ENCODE measurements at regions not wholly inside any gene's neighbourhood (a gene's known extent, or its start where the extent isn't known, plus 50 kb on each side); places are given as distances from the start of the nearest gene placed in this dataset.

- no peaks in the 10 kb centered on the region for H3K36me3 ChIP-seq (replicated peaks; ENCODE audit: control insufficient read depth, insufficient read depth, low read length)
- peak; percentile 49 for DNase-seq
- H3K27me3 ChIP-seq (ENCODE audit: control insufficient read depth, insufficient read depth, low read length), result no peaks in the 10 kb centered on the region
- H3K4me3 ChIP-seq (ENCODE audit: insufficient read depth, low read depth, low read length), result no peak overlapping the region
These were observed 508.8 kb downstream of the MN1 start for GRCh38 chr22:27292542-27293299.

GRCh38 chr22:27293721-27294445 lies 507.7 kb downstream of the MN1 start:
- Histone ChIP-seq H3K4me3 (ENCODE audit: insufficient read depth, low read depth, low read length) (no peak overlapping the region), H3K36me3 (replicated peaks; ENCODE audit: control insufficient read depth, insufficient read depth, low read length) (no peaks in the 10 kb centered on the region), H3K27me3 (ENCODE audit: control insufficient read depth, insufficient read depth, low read length) (peaks cover 2% of the 10 kb centered on the region)
- no peak for DNase-seq

GRCh38 chr22:27295040-27295439 lies 506.5 kb downstream of the MN1 start:
- Histone ChIP-seq H3K36me3 (replicated peaks; ENCODE audit: control insufficient read depth, insufficient read depth, low read length) (no peaks in the 10 kb centered on the region), H3K4me3 (ENCODE audit: insufficient read depth, low read depth, low read length) (no peak overlapping the region), H3K27me3 (ENCODE audit: control insufficient read depth, insufficient read depth, low read length) (peaks cover 2% of the 10 kb centered on the region)
- no peak for DNase-seq

- no peak for DNase-seq
- Histone ChIP-seq H3K36me3 (replicated peaks; ENCODE audit: control insufficient read depth, insufficient read depth, low read length) (no peaks in the 10 kb centered on the region), H3K4me3 (ENCODE audit: insufficient read depth, low read depth, low read length) (no peak overlapping the region), H3K27me3 (ENCODE audit: control insufficient read depth, insufficient read depth, low read length) (peaks cover 2% of the 10 kb centered on the region)
These were observed 506.0 kb downstream of the MN1 start for GRCh38 chr22:27295605-27296004.

GRCh38 chr22:27296091-27296675 lies 505.4 kb downstream of the MN1 start:
- peak; percentile 47 for DNase-seq
- no peaks in the 10 kb centered on the region for H3K36me3 ChIP-seq (replicated peaks; ENCODE audit: control insufficient read depth, insufficient read depth, low read length)
- no peak overlapping the region for H3K4me3 ChIP-seq (ENCODE audit: insufficient read depth, low read depth, low read length)
- H3K27me3 ChIP-seq (ENCODE audit: control insufficient read depth, insufficient read depth, low read length), result peaks cover 2% of the 10 kb centered on the region

- no peaks in the 10 kb centered on the region for H3K36me3 ChIP-seq (replicated peaks; ENCODE audit: control insufficient read depth, insufficient read depth, low read length)
- H3K4me3 ChIP-seq (ENCODE audit: insufficient read depth, low read depth, low read length), result no peak overlapping the region
- H3K27me3 ChIP-seq (ENCODE audit: control insufficient read depth, insufficient read depth, low read length), result peaks cover 2% of the 10 kb centered on the region
- DNase-seq, result no peak
These were observed 504.4 kb downstream of the MN1 start for GRCh38 chr22:27297125-27297524.

GRCh38 chr22:27298332-27298731 lies 503.2 kb downstream of the MN1 start:
- no peak overlapping the region for H3K4me3 ChIP-seq (ENCODE audit: insufficient read depth, low read depth, low read length)
- H3K36me3 ChIP-seq (replicated peaks; ENCODE audit: control insufficient read depth, insufficient read depth, low read length), result no peaks in the 10 kb centered on the region
- peaks cover 2% of the 10 kb centered on the region for H3K27me3 ChIP-seq (ENCODE audit: control insufficient read depth, insufficient read depth, low read length)
- DNase-seq, result peak; percentile 40

- DNase-seq, result no peak
- Histone ChIP-seq H3K36me3 (replicated peaks; ENCODE audit: control insufficient read depth, insufficient read depth, low read length) (no peaks in the 10 kb centered on the region), H3K4me3 (ENCODE audit: insufficient read depth, low read depth, low read length) (peak overlapping the region; percentile 20; the same call in 1 of the 2 replicates), H3K27me3 (ENCODE audit: control insufficient read depth, insufficient read depth, low read length) (peaks cover 2% of the 10 kb centered on the region)
These were observed 502.8 kb downstream of the MN1 start for GRCh38 chr22:27298742-27299141.

- Histone ChIP-seq H3K36me3 (replicated peaks; ENCODE audit: control insufficient read depth, insufficient read depth, low read length) (no peaks in the 10 kb centered on the region), H3K4me3 (ENCODE audit: insufficient read depth, low read depth, low read length) (peak overlapping the region; percentile 20), H3K27me3 (ENCODE audit: control insufficient read depth, insufficient read depth, low read length) (peaks cover 2% of the 10 kb centered on the region)
- peak; percentile 73 for DNase-seq
These were observed 502.1 kb downstream of the MN1 start for GRCh38 chr22:27299181-27300085.

GRCh38 chr22:27300536-27301285 lies 500.8 kb downstream of the MN1 start:
- DNase-seq, result peak; percentile 46
- H3K4me3 ChIP-seq (ENCODE audit: insufficient read depth, low read depth, low read length), result no peak overlapping the region
- no peaks in the 10 kb centered on the region for H3K36me3 ChIP-seq (replicated peaks; ENCODE audit: control insufficient read depth, insufficient read depth, low read length)
- peaks cover 2% of the 10 kb centered on the region for H3K27me3 ChIP-seq (ENCODE audit: control insufficient read depth, insufficient read depth, low read length)

GRCh38 chr22:27302501-27302900 lies 499.1 kb downstream of the MN1 start:
- H3K4me3 ChIP-seq (ENCODE audit: insufficient read depth, low read depth, low read length), result no peak overlapping the region
- no peaks in the 10 kb centered on the region for H3K36me3 ChIP-seq (replicated peaks; ENCODE audit: control insufficient read depth, insufficient read depth, low read length)
- no peak for DNase-seq
- peaks cover 2% of the 10 kb centered on the region for H3K27me3 ChIP-seq (ENCODE audit: control insufficient read depth, insufficient read depth, low read length)

- DNase-seq, result no peak
- Histone ChIP-seq H3K36me3 (replicated peaks; ENCODE audit: control insufficient read depth, insufficient read depth, low read length) (no peaks in the 10 kb centered on the region), H3K27me3 (ENCODE audit: control insufficient read depth, insufficient read depth, low read length) (no peaks in the 10 kb centered on the region), H3K4me3 (ENCODE audit: insufficient read depth, low read depth, low read length) (no peak overlapping the region)
These were observed 497.8 kb downstream of the MN1 start for GRCh38 chr22:27303718-27304117.

- DNase-seq, result no peak
- Histone ChIP-seq H3K27me3 (ENCODE audit: control insufficient read depth, insufficient read depth, low read length) (no peaks in the 10 kb centered on the region; the same call in 1 of the 2 replicates), H3K36me3 (replicated peaks; ENCODE audit: control insufficient read depth, insufficient read depth, low read length) (no peaks in the 10 kb centered on the region), H3K4me3 (ENCODE audit: insufficient read depth, low read depth, low read length) (no peak overlapping the region)
These were observed 494.8 kb downstream of the MN1 start for GRCh38 chr22:27306771-27307170.

All from H7 (cell line).